GM23338 (cell line): ENCODE measurements at regions not wholly inside any gene's neighbourhood (a gene's known extent, or its start where the extent isn't known, plus 50 kb on each side); places are given as distances from the start of the nearest gene placed in this dataset.

Source experiments
- ATAC-seq: fragments of 200-7000 bp; cut with Tn5 transposase; 3 replicates; pipeline ENCODE4 v1.9.1; 2020
- DNase-seq: peaks from one replicate; pipeline ENCODE4 v3.0.0-alpha.2; 2015; ENCODE audit warnings: low spot score
- H2AFZ ChIP-seq: fragments of 200-600 bp; sonication (generic); 2 replicates; pipeline ENCODE4 v1.8.0; 2016; ENCODE audit warnings: antibody characterized with exemption, mild to moderate bottlenecking, moderate library complexity
- H3F3A ChIP-seq: fragments of 200-600 bp; sonication (generic); replicated peaks from 2 replicates; pipeline ENCODE4 v1.8.0; 2017; ENCODE audit warnings: antibody characterized with exemption, mixed run types, low read depth
- H3K27ac ChIP-seq: fragments of 200-600 bp; sonication (generic); 2 replicates; pipeline ENCODE4 v1.6.1; 2016; ENCODE audit warnings: low read depth
- H3K27me3 ChIP-seq: fragments of 200-600 bp; sonication (generic); 2 replicates; pipeline ENCODE4 v1.8.0; 2016; ENCODE audit warnings: mild to moderate bottlenecking, mixed run types, moderate library complexity; ENCODE audit not compliant: insufficient read depth
- H3K36me3 ChIP-seq: fragments of 200-600 bp; sonication (generic); 2 replicates; pipeline ENCODE4 v1.8.0; 2016; ENCODE audit warnings: mild to moderate bottlenecking; ENCODE audit not compliant: insufficient read depth
- H3K4me1 ChIP-seq: fragments of 200-600 bp; sonication (generic); 2 replicates; pipeline ENCODE4 v1.8.0; 2016; ENCODE audit warnings: mild to moderate bottlenecking, moderate library complexity; ENCODE audit not compliant: insufficient read depth
- H3K4me2 ChIP-seq: fragments of 200-600 bp; sonication (generic); 2 replicates; pipeline ENCODE4 v1.7.1; 2017; ENCODE audit warnings: mixed run types
- H3K4me3 ChIP-seq: fragments of 200-600 bp; sonication (generic); 2 replicates; pipeline ENCODE4 v1.6.1; 2016; ENCODE audit warnings: mixed run types
- H3K79me2 ChIP-seq: fragments of 200-600 bp; sonication (generic); replicated peaks from 2 replicates; pipeline ENCODE4 v1.8.0; 2017; ENCODE audit warnings: mild to moderate bottlenecking; ENCODE audit not compliant: insufficient read depth
- H3K9me2 ChIP-seq: fragments of 200-600 bp; sonication (generic); 2 replicates; pipeline ENCODE4 v1.8.0; 2017; ENCODE audit not compliant: insufficient read depth
- H4K20me1 ChIP-seq: fragments of 200-600 bp; sonication (generic); replicated peaks from 2 replicates; pipeline ENCODE4 v1.8.0; 2017; ENCODE audit warnings: mild to moderate bottlenecking; ENCODE audit not compliant: insufficient read depth
- H3K27ac Mint-ChIP-seq: 2 replicates; pipeline ENCODE4 v1.8.0; 2020; ENCODE audit warnings: inconsistent platforms, mild to moderate bottlenecking, moderate library complexity, mixed read lengths
- H3K27me3 Mint-ChIP-seq: 3 replicates; pipeline ENCODE4 v1.8.0; 2022; ENCODE audit warnings: low read depth, mild to moderate bottlenecking, moderate library complexity, mixed read lengths, inconsistent platforms; ENCODE audit not compliant: insufficient read depth, poor library complexity
- H3K36me3 Mint-ChIP-seq: 3 replicates; pipeline ENCODE4 v1.8.0; 2021; ENCODE audit warnings: low read depth, mild to moderate bottlenecking, inconsistent platforms, moderate library complexity, mixed read lengths
- H3K4me1 Mint-ChIP-seq: 3 replicates; pipeline ENCODE4 v1.8.0; 2020; ENCODE audit warnings: mild to moderate bottlenecking, inconsistent platforms, mixed read lengths
- H3K4me3 Mint-ChIP-seq: 3 replicates; pipeline ENCODE4 v1.8.0; 2021; ENCODE audit warnings: moderate library complexity, mild to moderate bottlenecking, inconsistent platforms, mixed read lengths
- H3K9me3 Mint-ChIP-seq: 3 replicates; pipeline ENCODE4 v1.8.0; 2020; ENCODE audit warnings: moderate library complexity, mild to moderate bottlenecking, inconsistent platforms, mixed read lengths
- CREB1 ChIP-seq: fragments of 250-450 bp; sonication (Bioruptor Pico); IDR thresholded peaks from 2 replicates; pipeline ENCODE4 v1.5.0; 2020; ENCODE audit warnings: low read depth, mild to moderate bottlenecking, moderate library complexity
- JUNB ChIP-seq: IDR thresholded peaks from one replicate; pipeline ENCODE4 v1.6.1; 2016; ENCODE audit warnings: antibody characterized with exemption; ENCODE audit not compliant: unreplicated experiment
- NANOG ChIP-seq: IDR thresholded peaks from 2 replicates; pipeline ENCODE4 v1.6.1; 2016; ENCODE audit warnings: antibody characterized with exemption, borderline replicate concordance
- ZNF114 ChIP-seq: fragments of 250-450 bp; sonication (Bioruptor Pico); IDR thresholded peaks from 2 replicates; pipeline ENCODE4 v1.5.0; 2020; ENCODE audit warnings: mild to moderate bottlenecking, moderate library complexity
- ZNF462 ChIP-seq: fragments of 250-450 bp; sonication (Bioruptor Pico); IDR thresholded peaks from 2 replicates; pipeline ENCODE4 v1.5.0; 2020; ENCODE audit warnings: mild to moderate bottlenecking, moderate library complexity
- TF ChIP-seq, protein P1 (sequence below): IDR thresholded peaks from one replicate; pipeline ENCODE4 v1.6.1; 2018; ENCODE audit warnings: antibody characterized with exemption; ENCODE audit not compliant: unreplicated experiment
- TF ChIP-seq, protein P2 (sequence below), 2 experiments: fragments of 200-600 bp in 1 of 2; sonication (generic) in 1 of 2; conservative IDR thresholded peaks; 2 replicates each; pipeline versions ENCODE4 v1.5.1 to v1.6.1; 2016 to 2017; ENCODE audit warnings: antibody characterized with exemption in 2 of 2, low read depth in 2 of 2, mild to moderate bottlenecking in 2 of 2, moderate library complexity in 1 of 2

- Histone ChIP-seq H2AFZ (no peak overlapping the region), H3K36me3 (no peaks in the 10 kb centered on the region), H3K9me2 (no peaks in the 10 kb centered on the region), H3K4me2 (no peak overlapping the region), H3F3A (no peaks in the 10 kb centered on the region), H3K27me3 (no peaks in the 10 kb centered on the region), H4K20me1 (no peaks in the 10 kb centered on the region), H3K4me1 (no peaks in the 10 kb centered on the region), H3K79me2 (no peaks in the 10 kb centered on the region), H3K4me3 (no peak overlapping the region), H3K27ac (no peak overlapping the region)
- no peaks in the 10 kb centered on the region for H3K27me3 Mint-ChIP-seq
- H3K4me3 Mint-ChIP-seq, result no peak overlapping the region
- peaks cover 10% of the 10 kb centered on the region for H3K9me3 Mint-ChIP-seq
- no peak for ATAC-seq
- no peak overlapping the region for H3K27ac Mint-ChIP-seq
- H3K4me1 Mint-ChIP-seq, result no peaks in the 10 kb centered on the region
- no peak for DNase-seq
- peaks cover 2% of the 10 kb centered on the region; the same call in 2 of the 3 replicates for H3K36me3 Mint-ChIP-seq
- TF ChIP-seq ZNF462 (CRISPR knock-in tag) (no peak), NANOG (no peak), CREB1 (CRISPR knock-in tag) (no peak), JUNB (no peak), ZNF114 (CRISPR knock-in tag) (no peak)
- TF ChIP-seq, protein P1, sequence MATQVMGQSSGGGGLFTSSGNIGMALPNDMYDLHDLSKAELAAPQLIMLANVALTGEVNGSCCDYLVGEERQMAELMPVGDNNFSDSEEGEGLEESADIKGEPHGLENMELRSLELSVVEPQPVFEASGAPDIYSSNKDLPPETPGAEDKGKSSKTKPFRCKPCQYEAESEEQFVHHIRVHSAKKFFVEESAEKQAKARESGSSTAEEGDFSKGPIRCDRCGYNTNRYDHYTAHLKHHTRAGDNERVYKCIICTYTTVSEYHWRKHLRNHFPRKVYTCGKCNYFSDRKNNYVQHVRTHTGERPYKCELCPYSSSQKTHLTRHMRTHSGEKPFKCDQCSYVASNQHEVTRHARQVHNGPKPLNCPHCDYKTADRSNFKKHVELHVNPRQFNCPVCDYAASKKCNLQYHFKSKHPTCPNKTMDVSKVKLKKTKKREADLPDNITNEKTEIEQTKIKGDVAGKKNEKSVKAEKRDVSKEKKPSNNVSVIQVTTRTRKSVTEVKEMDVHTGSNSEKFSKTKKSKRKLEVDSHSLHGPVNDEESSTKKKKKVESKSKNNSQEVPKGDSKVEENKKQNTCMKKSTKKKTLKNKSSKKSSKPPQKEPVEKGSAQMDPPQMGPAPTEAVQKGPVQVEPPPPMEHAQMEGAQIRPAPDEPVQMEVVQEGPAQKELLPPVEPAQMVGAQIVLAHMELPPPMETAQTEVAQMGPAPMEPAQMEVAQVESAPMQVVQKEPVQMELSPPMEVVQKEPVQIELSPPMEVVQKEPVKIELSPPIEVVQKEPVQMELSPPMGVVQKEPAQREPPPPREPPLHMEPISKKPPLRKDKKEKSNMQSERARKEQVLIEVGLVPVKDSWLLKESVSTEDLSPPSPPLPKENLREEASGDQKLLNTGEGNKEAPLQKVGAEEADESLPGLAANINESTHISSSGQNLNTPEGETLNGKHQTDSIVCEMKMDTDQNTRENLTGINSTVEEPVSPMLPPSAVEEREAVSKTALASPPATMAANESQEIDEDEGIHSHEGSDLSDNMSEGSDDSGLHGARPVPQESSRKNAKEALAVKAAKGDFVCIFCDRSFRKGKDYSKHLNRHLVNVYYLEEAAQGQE, result no peak
- TF ChIP-seq, protein P2, sequence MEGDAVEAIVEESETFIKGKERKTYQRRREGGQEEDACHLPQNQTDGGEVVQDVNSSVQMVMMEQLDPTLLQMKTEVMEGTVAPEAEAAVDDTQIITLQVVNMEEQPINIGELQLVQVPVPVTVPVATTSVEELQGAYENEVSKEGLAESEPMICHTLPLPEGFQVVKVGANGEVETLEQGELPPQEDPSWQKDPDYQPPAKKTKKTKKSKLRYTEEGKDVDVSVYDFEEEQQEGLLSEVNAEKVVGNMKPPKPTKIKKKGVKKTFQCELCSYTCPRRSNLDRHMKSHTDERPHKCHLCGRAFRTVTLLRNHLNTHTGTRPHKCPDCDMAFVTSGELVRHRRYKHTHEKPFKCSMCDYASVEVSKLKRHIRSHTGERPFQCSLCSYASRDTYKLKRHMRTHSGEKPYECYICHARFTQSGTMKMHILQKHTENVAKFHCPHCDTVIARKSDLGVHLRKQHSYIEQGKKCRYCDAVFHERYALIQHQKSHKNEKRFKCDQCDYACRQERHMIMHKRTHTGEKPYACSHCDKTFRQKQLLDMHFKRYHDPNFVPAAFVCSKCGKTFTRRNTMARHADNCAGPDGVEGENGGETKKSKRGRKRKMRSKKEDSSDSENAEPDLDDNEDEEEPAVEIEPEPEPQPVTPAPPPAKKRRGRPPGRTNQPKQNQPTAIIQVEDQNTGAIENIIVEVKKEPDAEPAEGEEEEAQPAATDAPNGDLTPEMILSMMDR (conservative IDR thresholded peaks at IDR 0.05; ENCODE audit: low read depth in 2 of 2), result no peak
Measured at GRCh38 chr1:166368030-166368429, 201.2 kb upstream of the FAM78B start.
